ENCODE measurements at regions not wholly inside any gene's neighbourhood (a gene's known extent, or its start where the extent isn't known, plus 50 kb on each side); places are given as distances from the start of the nearest gene placed in this dataset.
"Not testable (repeated sequence)": the region's sequence is repeated elsewhere in the genome, so short reads cannot be mapped to it uniquely, and the experiment has no call there.

GRCh38 chr2:37758141-37758601, 86.7 kb upstream of the CDC42EP3 start:
- not testable (repeated sequence) for DNase-seq (ENCODE audit: low read depth in 3 of 3)

- not testable (repeated sequence) for DNase-seq (ENCODE audit: low read depth in 3 of 3)
Observed at GRCh38 chr2:37759989-37760388, 88.5 kb upstream of the CDC42EP3 start.

GRCh38 chr2:37760471-37760870, 89.0 kb upstream of the CDC42EP3 start:
- no peak for DNase-seq (ENCODE audit: low read depth in 3 of 3)

GRCh38 chr2:37762281-37762680, 90.8 kb upstream of the CDC42EP3 start:
- not testable (repeated sequence) for DNase-seq (ENCODE audit: low read depth in 3 of 3)

- DNase-seq (ENCODE audit: low read depth in 3 of 3), result no peak
Observed at GRCh38 chr2:37764739-37765138, 93.3 kb upstream of the CDC42EP3 start.

- no peak for DNase-seq (ENCODE audit: low read depth in 3 of 3)
Observed at GRCh38 chr2:37766106-37766505, 94.7 kb upstream of the CDC42EP3 start.

- no peak for DNase-seq (ENCODE audit: low read depth in 3 of 3)
Observed at GRCh38 chr2:37767046-37767445, 95.6 kb upstream of the CDC42EP3 start.

GRCh38 chr2:37767959-37768925, 96.8 kb upstream of the CDC42EP3 start:
- DNase-seq (ENCODE audit: low read depth in 3 of 3), result no peak

- DNase-seq (ENCODE audit: low read depth in 3 of 3), result no peak
Observed at GRCh38 chr2:37769551-37769950, 98.1 kb upstream of the CDC42EP3 start.

- no peak for DNase-seq (ENCODE audit: low read depth in 3 of 3)
Observed at GRCh38 chr2:37770797-37771196, 99.4 kb upstream of the CDC42EP3 start.

- no peak for DNase-seq (ENCODE audit: low read depth in 3 of 3)
Observed at GRCh38 chr2:37771600-37772088, 100.2 kb upstream of the CDC42EP3 start.

GRCh38 chr2:37773371-37774130, 102.1 kb upstream of the CDC42EP3 start:
- no peak for DNase-seq (ENCODE audit: low read depth in 3 of 3)

GRCh38 chr2:37774171-37774944, 102.9 kb upstream of the CDC42EP3 start:
- not testable (repeated sequence) for DNase-seq (ENCODE audit: low read depth in 3 of 3)

GRCh38 chr2:37774976-37775907, 103.8 kb upstream of the CDC42EP3 start:
- DNase-seq (ENCODE audit: low read depth in 3 of 3), result no peak

- no peak for DNase-seq (ENCODE audit: low read depth in 3 of 3)
Observed at GRCh38 chr2:37775908-37776250, 104.4 kb upstream of the CDC42EP3 start.

GRCh38 chr2:37776487-37776886, 105.0 kb upstream of the CDC42EP3 start:
- DNase-seq (ENCODE audit: low read depth in 3 of 3), result no peak

GRCh38 chr2:37779139-37779538, 107.7 kb upstream of the CDC42EP3 start:
- DNase-seq (ENCODE audit: low read depth in 3 of 3), result no peak

GRCh38 chr2:37779611-37780386, 108.4 kb upstream of the CDC42EP3 start:
- DNase-seq (ENCODE audit: low read depth in 3 of 3), result no peak

GRCh38 chr2:37780387-37780676, 108.9 kb upstream of the CDC42EP3 start:
- DNase-seq (ENCODE audit: low read depth in 3 of 3), result no peak

GRCh38 chr2:37781028-37781427, 109.6 kb upstream of the CDC42EP3 start:
- no peak for DNase-seq (ENCODE audit: low read depth in 3 of 3)
